ENCODE measurements at regions not wholly inside any gene's neighbourhood (a gene's known extent, or its start where the extent isn't known, plus 50 kb on each side); places are given as distances from the start of the nearest gene placed in this dataset.

GRCh38 chr13:72218966-72219365, 352.0 kb upstream of the DACH1 start:
- WGBS, 4 donors = 73 to 83% (median 73%) methylated on average over 2 of the region's 2 CpGs
- ATAC-seq (no peak), DNase-seq (no peak)
- H3K27me3 ChIP-seq = no peaks in the 10 kb centered on the region
- no peak for TF ChIP-seq CTCF (IDR thresholded peaks at IDR 0.05)
- no peak for TF ChIP-seq POLR2A (IDR thresholded peaks at IDR 0.05)
- peaks cover 0 to 15% (median 0%) of the 10 kb centered on the region in 12 donors for H3K9me3 ChIP-seq
- no peak overlapping the region for H3K4me3 ChIP-seq
- no peaks in the 10 kb centered on the region for H3K36me3 ChIP-seq
- no peak overlapping the region for H3K27ac ChIP-seq
- no peaks in the 10 kb centered on the region for H3K4me1 ChIP-seq
- intact Hi-C loops (cut with DNase I) = no loop called here

GRCh38 chr13:72217142-72217541, 350.1 kb upstream of the DACH1 start:
- no peak for DNase-seq
- no peak for TF ChIP-seq CTCF (IDR thresholded peaks at IDR 0.05)
- TF ChIP-seq POLR2A (IDR thresholded peaks at IDR 0.05) = no peak

GRCh38 chr13:72208112-72208645, 341.2 kb upstream of the DACH1 start:
- TF ChIP-seq CTCF (IDR thresholded peaks at IDR 0.05) (no peak), POLR2A (IDR thresholded peaks at IDR 0.05) (no peak)
- ATAC-seq (no peak), DNase-seq (no peak)
- H3K27me3 ChIP-seq = no peaks in the 10 kb centered on the region
- no peak overlapping the region for H3K4me3 ChIP-seq
- no peak overlapping the region for H3K27ac ChIP-seq
- no peaks in the 10 kb centered on the region for H3K36me3 ChIP-seq
- intact Hi-C loops (cut with DNase I) = no loop called here
- no peaks in the 10 kb centered on the region for H3K4me1 ChIP-seq
- H3K9me3 ChIP-seq = no peaks in the 10 kb centered on the region

More at GRCh38 chr13:72217142-72217541, 350.1 kb upstream of the DACH1 start:
- Histone ChIP-seq H3K36me3 (no peaks in the 10 kb centered on the region), H3K27me3 (no peaks in the 10 kb centered on the region), H3K4me1 (no peaks in the 10 kb centered on the region), H3K27ac (no peak overlapping the region), H3K9me3 (peaks cover 0 to 15% (median 0%) of the 10 kb centered on the region in 12 donors), H3K4me3 (no peak overlapping the region)
- WGBS, 4 donors = 50 to 58% (median 54%) methylated on average over 2 of the region's 2 CpGs
- no peak for ATAC-seq
- intact Hi-C loops (cut with DNase I) = no loop called here

DNA sequence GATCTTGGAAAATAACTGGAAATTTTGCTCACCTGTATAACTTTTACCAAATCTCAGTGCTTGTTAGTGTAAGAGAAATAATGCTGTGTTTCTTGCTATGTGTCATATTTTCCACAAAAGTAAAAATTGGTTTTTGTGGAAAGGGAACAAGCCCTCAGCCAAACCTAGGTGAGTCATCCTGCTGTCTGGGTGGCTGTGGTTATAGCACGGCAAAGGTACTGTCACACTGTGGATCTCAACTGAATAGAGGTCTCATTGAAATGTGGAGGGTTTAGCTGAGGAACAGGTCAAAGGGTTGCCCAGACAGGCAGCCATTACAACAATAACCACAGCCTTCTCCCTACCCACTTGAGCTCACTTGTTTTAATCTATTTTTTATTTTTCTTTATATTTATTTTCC, 338.8 kb upstream of the DACH1 start:
- 87 to 96% (median 91%) methylated on average over 1 of the region's 1 CpG for WGBS, 4 donors

More for the DNA sequence above, 338.8 kb upstream of the DACH1 start:
- H3K4me3 ChIP-seq = no peak overlapping the region
- no peaks in the 10 kb centered on the region for H3K9me3 ChIP-seq
- no peak for DNase-seq
- H3K27me3 ChIP-seq = no peaks in the 10 kb centered on the region
- no peak for ATAC-seq
- no peak overlapping the region for H3K27ac ChIP-seq
- intact Hi-C loops (cut with DNase I) = no loop called here
- no peak for TF ChIP-seq POLR2A (IDR thresholded peaks at IDR 0.05)
- TF ChIP-seq CTCF (IDR thresholded peaks at IDR 0.05) = no peak
- no peaks in the 10 kb centered on the region for H3K4me1 ChIP-seq
- no peaks in the 10 kb centered on the region for H3K36me3 ChIP-seq

Measured in heart left ventricle (tissue), 16 donors.